SK-N-SH (cell line): ENCODE measurements at regions not wholly inside any gene's neighbourhood (a gene's known extent, or its start where the extent isn't known, plus 50 kb on each side); places are given as distances from the start of the nearest gene placed in this dataset.

Experiments used
- CTCF ChIA-PET: fragments of 300-600, 350-600 bp; formaldehyde crosslinking; extraction: SDS; loops from one replicate; lab custom pipeline; 2021; lab: Yijun Ruan, JAX
- POLR2A ChIA-PET: fragments of 350-600 bp; sonication (Branson Sonifier 250); formaldehyde crosslinking; extraction: SDS; loops from one replicate; lab custom pipeline; 2020; ENCODE audit warnings: antibody characterized with exemption, inconsistent platforms; lab: Yijun Ruan, JAX
- DNase-seq: peaks from one replicate; pipeline ENCODE4 v3.0.0; 2012
- H2AFZ ChIP-seq: fragments of 200-600 bp; sonication (generic); 2 replicates; pipeline ENCODE4 v1.8.1; 2016; ENCODE audit warnings: antibody characterized with exemption, mild to moderate bottlenecking, low read depth
- H3F3A ChIP-seq: fragments of 200-600 bp; sonication (generic); replicated peaks from 2 replicates; pipeline ENCODE3; 2016; ENCODE audit warnings: antibody characterized with exemption, mild to moderate bottlenecking; ENCODE audit not compliant: insufficient read depth
- H3K27ac ChIP-seq, 2 experiments: fragments of 200-500 bp in 1 of 2; fragments of 200-600 bp in 1 of 2; sonication (Bioruptor generic) in 1 of 2; sonication (generic), shearing (Covaris generic) in 1 of 2; 2 replicates each; pipeline versions ENCODE4 v1.5.1 to v1.6.1; 2014 to 2016; ENCODE audit warnings: low read depth in 2 of 2, inconsistent platforms in 1 of 2, low read length in 1 of 2, mild to moderate bottlenecking in 1 of 2, mixed read lengths in 1 of 2
- H3K27me3 ChIP-seq: fragments of 200-600 bp; sonication (generic), shearing (Covaris generic); 2 replicates; pipeline ENCODE4 v1.6.1; 2016; ENCODE audit warnings: mixed run types; ENCODE audit not compliant: insufficient read depth
- H3K36me3 ChIP-seq, 2 experiments: fragments of 200-500 bp in 1 of 2; fragments of 200-600 bp in 1 of 2; sonication (Bioruptor generic) in 1 of 2; sonication (generic) in 1 of 2; replicated peaks in 1 of 2; 2 replicates each; pipeline versions ENCODE3 to v1.5.1; 2014 to 2016; ENCODE audit warnings: low read length in 1 of 2, mild to moderate bottlenecking in 1 of 2; ENCODE audit not compliant: insufficient read depth in 2 of 2, control insufficient read depth in 1 of 2
- H3K4me1 ChIP-seq, 2 experiments: fragments of 200-500 bp in 1 of 2; fragments of 200-600 bp in 1 of 2; sonication (Bioruptor generic) in 1 of 2; sonication (generic), shearing (Covaris generic) in 1 of 2; 2 replicates each; pipeline versions ENCODE4 v1.5.1 to v1.6.1; 2014 to 2016; ENCODE audit warnings: low read depth in 1 of 2, low read length in 1 of 2, mixed run types in 1 of 2; ENCODE audit not compliant: insufficient read depth in 2 of 2, control insufficient read depth in 1 of 2
- H3K4me2 ChIP-seq: fragments of 200-600 bp; sonication (generic), shearing (Covaris generic); 2 replicates; pipeline ENCODE4 v1.6.1; 2017; ENCODE audit warnings: mixed run types
- H3K4me3 ChIP-seq, 2 experiments: fragments of 200-500 bp in 1 of 2; fragments of 200-600 bp in 1 of 2; sonication (Bioruptor generic) in 1 of 2; sonication (generic), shearing (Covaris generic) in 1 of 2; 2 replicates each; pipeline versions ENCODE4 v1.5.1 to v1.8.1; 2014 to 2016; ENCODE audit warnings: low read depth in 2 of 2, inconsistent platforms in 1 of 2, low read length in 1 of 2, mild to moderate bottlenecking in 1 of 2, mixed read lengths in 1 of 2, moderate library complexity in 1 of 2
- H3K79me2 ChIP-seq: fragments of 200-600 bp; sonication (generic); 2 replicates; pipeline ENCODE4 v1.8.1; 2017; ENCODE audit warnings: mild to moderate bottlenecking; ENCODE audit not compliant: insufficient read depth
- H3K9ac ChIP-seq: fragments of 200-600 bp; sonication (generic); 2 replicates; pipeline ENCODE4 v1.6.1; 2017; ENCODE audit warnings: mixed run types
- H3K9me2 ChIP-seq: fragments of 200-600 bp; sonication (generic); 2 replicates; pipeline ENCODE4 v1.6.1; 2017; ENCODE audit warnings: mixed run types
- H3K9me3 ChIP-seq: fragments of 200-600 bp; sonication (generic); 2 replicates; pipeline ENCODE4 v1.6.1; 2017; ENCODE audit warnings: mixed run types, mild to moderate bottlenecking, moderate library complexity
- H4K20me1 ChIP-seq: fragments of 200-600 bp; sonication (generic); 2 replicates; pipeline ENCODE4 v1.6.1; 2017; ENCODE audit warnings: mild to moderate bottlenecking, mixed run types; ENCODE audit not compliant: insufficient read depth
- ELF1 ChIP-seq: IDR thresholded peaks from 2 replicates; pipeline ENCODE4 v1.4.0; 2012
- EP300 ChIP-seq, 2 experiments: IDR thresholded peaks; 2 replicates each; pipeline versions ENCODE4 v1.4.0 to v1.6.1; 2012; ENCODE audit warnings: borderline replicate concordance in 1 of 2, low read depth in 1 of 2, low read length in 1 of 2
- EZH2phosphoT487 ChIP-seq: fragments of 200-600 bp; sonication (generic); IDR thresholded peaks from 2 replicates; pipeline ENCODE4 v1.6.1; 2017; ENCODE audit warnings: low read depth, mixed run types, mild to moderate bottlenecking, antibody characterized with exemption, moderate library complexity, borderline replicate concordance
- FOSL2 ChIP-seq: IDR thresholded peaks from 2 replicates; pipeline ENCODE4 v1.4.0; 2012; ENCODE audit warnings: low read depth, mild to moderate bottlenecking, moderate library complexity, borderline replicate concordance
- FOXJ3 ChIP-seq: sonication (generic); formaldehyde crosslinking; IDR thresholded peaks from 2 replicates; pipeline ENCODE4 v1.5.1; 2020; ENCODE audit warnings: mild to moderate bottlenecking, missing genetic modification reagents
- FOXM1 ChIP-seq: IDR thresholded peaks from 2 replicates; pipeline ENCODE4 v1.4.0; 2012; ENCODE audit warnings: low read depth, mild to moderate bottlenecking
- GABPA ChIP-seq: IDR thresholded peaks from 2 replicates; pipeline ENCODE4 v1.4.0; 2012; ENCODE audit warnings: low read depth, mild to moderate bottlenecking
- MEF2A ChIP-seq: IDR thresholded peaks from 2 replicates; pipeline ENCODE4 v1.4.0; 2012; ENCODE audit warnings: low read depth, borderline replicate concordance
- POLR2AphosphoS5 ChIP-seq: IDR thresholded peaks from 2 replicates; pipeline ENCODE4 v1.6.1; 2012; ENCODE audit warnings: low read depth, low read length
- RCOR1 ChIP-seq: fragments of 150-350 bp; IDR thresholded peaks from 2 replicates; pipeline ENCODE4 v1.6.1; 2017; ENCODE audit warnings: antibody characterized with exemption, low read length
- RFX5 ChIP-seq: IDR thresholded peaks from 2 replicates; pipeline ENCODE4 v1.6.1; 2012; ENCODE audit warnings: mild to moderate bottlenecking, improper control_type of control experiment, low read length
- RXRA ChIP-seq: IDR thresholded peaks from 2 replicates; pipeline ENCODE4 v1.4.0; 2012; ENCODE audit warnings: low read depth, mild to moderate bottlenecking, borderline replicate concordance
- SIN3A ChIP-seq: IDR thresholded peaks from 2 replicates; pipeline ENCODE4 v1.6.1; 2012; ENCODE audit warnings: low read depth, mild to moderate bottlenecking, low read length, moderate library complexity, borderline replicate concordance
- SMC3 ChIP-seq: IDR thresholded peaks from 2 replicates; pipeline ENCODE4 v1.6.1; 2012; ENCODE audit warnings: low read depth, low read length, improper control_type of control experiment
- TEAD4 ChIP-seq: IDR thresholded peaks from 2 replicates; pipeline ENCODE4 v1.4.0; 2012; ENCODE audit warnings: mild to moderate bottlenecking, borderline replicate concordance; ENCODE audit not compliant: insufficient read depth
- YY1 ChIP-seq: IDR thresholded peaks from 2 replicates; pipeline ENCODE4 v1.4.0; 2012; ENCODE audit warnings: low read depth, mild to moderate bottlenecking
- WGBS: methylation state at CpG from one replicate; pipeline ENCODE4 v1.1.6; 2017; ENCODE audit warnings: low lambda C conversion rate; 5-methylcytosine and 5-hydroxymethylcytosine counted together
- TF ChIP-seq, protein P1 (sequence below): fragments of 150-350 bp; IDR thresholded peaks from 2 replicates; pipeline ENCODE4 v1.6.1; 2017; ENCODE audit warnings: antibody characterized with exemption, low read length, low read depth, borderline replicate concordance
- TF ChIP-seq, protein P2 (sequence below): IDR thresholded peaks from 2 replicates; pipeline ENCODE4 v1.4.0; 2012; ENCODE audit warnings: low read depth
- TF ChIP-seq, protein P3 (sequence below): IDR thresholded peaks from 2 replicates; pipeline ENCODE4; 2012
- TF ChIP-seq, protein P4 (sequence below): IDR thresholded peaks from 2 replicates; pipeline ENCODE4 v1.4.0; 2012; ENCODE audit warnings: low read depth, borderline replicate concordance

DNA sequence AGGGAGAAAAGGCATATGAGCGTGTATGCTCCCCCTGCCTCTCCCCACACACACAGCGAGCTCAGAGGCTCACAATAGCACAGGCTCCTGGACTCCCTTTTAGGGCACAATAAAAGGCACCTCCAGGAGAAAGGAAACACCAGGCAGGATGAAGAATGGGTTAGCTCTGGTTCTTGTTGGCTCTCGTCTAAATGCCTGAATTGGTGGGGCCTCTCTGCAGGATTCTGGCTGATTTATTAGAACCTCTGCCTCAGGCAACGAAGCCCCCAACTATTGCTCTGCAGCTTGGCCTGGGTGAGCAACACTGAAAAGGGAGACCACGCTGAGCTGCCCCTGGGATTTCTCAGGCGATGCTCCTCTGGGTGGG is 590.9 kb upstream of the PLXNA2 start:
- Histone ChIP-seq H3K27ac (peak overlapping the region in 1 of 2 experiments; percentile 97; a peak in 2 of 4 replicates), H3K4me2 (no peak overlapping the region), H3K9me2 (no peaks in the 10 kb centered on the region), H3F3A (no peaks in the 10 kb centered on the region), H3K4me3 (no peak overlapping the region), H3K4me1 (peaks cover 0 to 26% of the 10 kb centered on the region in 2 experiments; a peak in 2 of 4 replicates), H3K79me2 (no peaks in the 10 kb centered on the region), H2AFZ (no peak overlapping the region), H4K20me1 (no peaks in the 10 kb centered on the region), H3K9me3 (no peaks in the 10 kb centered on the region), H3K27me3 (no peaks in the 10 kb centered on the region), H3K9ac (no peak overlapping the region), H3K36me3 (no peaks in the 10 kb centered on the region)
- TF ChIP-seq EP300 (IDR thresholded peaks at IDR 0.05; ENCODE audit: borderline replicate concordance in 1 of 2, low read depth in 1 of 2, low read length in 1 of 2) (no peak), RFX5 (no peak), FOXJ3 (CRISPR knock-in tag) (no peak)
- POLR2A ChIA-PET, result no interaction called here
- WGBS, result 65% methylated on average over 6 of the region's 6 CpGs
- DNase-seq, result no peak
- CTCF ChIA-PET, result no interaction called here

DNA sequence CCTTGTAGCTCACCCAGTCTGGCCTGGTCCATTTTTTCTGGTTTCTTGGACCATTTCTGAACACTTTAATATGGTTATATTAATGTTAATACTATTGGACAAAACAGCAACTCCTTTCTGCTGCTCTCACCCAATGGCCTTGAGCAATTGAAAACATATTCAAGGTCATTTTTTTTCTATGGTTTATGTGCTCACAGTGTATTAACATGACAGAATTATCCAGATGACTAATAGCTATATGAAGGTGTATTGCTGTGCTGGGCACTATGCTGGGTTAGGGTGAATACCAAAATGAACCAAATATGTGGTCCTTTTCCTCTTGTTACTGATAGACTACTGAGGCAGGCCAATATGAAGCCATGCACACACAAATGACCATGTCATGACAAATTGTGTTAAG is 591.6 kb upstream of the PLXNA2 start:
- H3K4me1 ChIP-seq, result peaks cover 0 to 25% of the 10 kb centered on the region in 2 experiments; a peak in 2 of 4 replicates
- no peak for TF ChIP-seq EZH2phosphoT487
- TF ChIP-seq, protein P1, sequence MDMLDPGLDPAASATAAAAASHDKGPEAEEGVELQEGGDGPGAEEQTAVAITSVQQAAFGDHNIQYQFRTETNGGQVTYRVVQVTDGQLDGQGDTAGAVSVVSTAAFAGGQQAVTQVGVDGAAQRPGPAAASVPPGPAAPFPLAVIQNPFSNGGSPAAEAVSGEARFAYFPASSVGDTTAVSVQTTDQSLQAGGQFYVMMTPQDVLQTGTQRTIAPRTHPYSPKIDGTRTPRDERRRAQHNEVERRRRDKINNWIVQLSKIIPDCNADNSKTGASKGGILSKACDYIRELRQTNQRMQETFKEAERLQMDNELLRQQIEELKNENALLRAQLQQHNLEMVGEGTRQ, result no peak
- TF ChIP-seq, all 33 proteins: peak for 0
- POLR2A ChIA-PET, result no interaction called here
- Histone ChIP-seq H3K36me3 (no peaks in the 10 kb centered on the region), H3K4me3 (no peak overlapping the region), H2AFZ (no peak overlapping the region), H3K4me2 (no peak overlapping the region), H3K27me3 (no peaks in the 10 kb centered on the region), H3K9ac (no peak overlapping the region), H3K9me3 (no peaks in the 10 kb centered on the region), H3K79me2 (no peaks in the 10 kb centered on the region), H3K9me2 (no peaks in the 10 kb centered on the region), H3K27ac (peak overlapping the region in 1 of 2 experiments; percentile 97; a peak in 2 of 4 replicates), H3F3A (no peaks in the 10 kb centered on the region), H4K20me1 (no peaks in the 10 kb centered on the region)
- DNase-seq, result no peak
- CTCF ChIA-PET, result interaction anchor here (0.9 kb wide), 1 partner anchor 14 kb away, joined by 3 read pairs; no protein-coding TSS in a partner anchor

DNA sequence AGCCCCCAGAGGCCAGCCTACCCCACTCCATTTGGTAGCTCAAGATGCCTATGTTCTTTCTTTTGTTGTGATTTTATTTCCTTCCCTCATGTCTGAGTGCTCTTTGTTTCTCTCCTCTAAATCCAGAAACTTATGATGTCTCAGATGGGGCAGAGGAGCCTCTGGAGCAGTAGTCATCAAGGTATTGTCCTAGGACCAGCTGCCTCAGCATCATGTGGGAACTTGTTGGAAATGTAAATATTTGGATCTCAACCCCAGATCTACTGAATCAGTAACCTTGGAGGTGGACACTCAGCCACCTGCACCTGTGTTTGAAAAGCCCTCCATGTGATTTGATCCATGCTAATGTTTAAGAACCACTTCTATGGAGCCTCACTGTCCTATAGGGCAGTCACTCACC is 593.1 kb upstream of the PLXNA2 start:
- Histone ChIP-seq H3K4me1 (peaks cover 0 to 25% of the 10 kb centered on the region in 2 experiments; a peak in 2 of 4 replicates), H3K27ac (no peak overlapping the region), H3K4me3 (no peak overlapping the region), H4K20me1 (no peaks in the 10 kb centered on the region), H3K9me2 (no peaks in the 10 kb centered on the region), H3K36me3 (no peaks in the 10 kb centered on the region), H3K27me3 (no peaks in the 10 kb centered on the region), H3K79me2 (no peaks in the 10 kb centered on the region), H3K9me3 (no peaks in the 10 kb centered on the region), H3F3A (no peaks in the 10 kb centered on the region), H2AFZ (no peak overlapping the region), H3K4me2 (no peak overlapping the region), H3K9ac (no peak overlapping the region)
- ChIA-PET CTCF (no interaction called here), POLR2A (no interaction called here)
- no peak for DNase-seq
- TF ChIP-seq MEF2A, result no peak
- no peak for TF ChIP-seq TEAD4
- TF ChIP-seq ELF1, result no peak
- TF ChIP-seq YY1, result no peak
- TF ChIP-seq, protein P2, sequence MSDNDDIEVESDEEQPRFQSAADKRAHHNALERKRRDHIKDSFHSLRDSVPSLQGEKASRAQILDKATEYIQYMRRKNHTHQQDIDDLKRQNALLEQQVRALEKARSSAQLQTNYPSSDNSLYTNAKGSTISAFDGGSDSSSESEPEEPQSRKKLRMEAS, result no peak
- TF ChIP-seq POLR2AphosphoS5, result no peak
- TF ChIP-seq FOSL2, result no peak
- TF ChIP-seq RXRA, result no peak
- TF ChIP-seq, protein P3, sequence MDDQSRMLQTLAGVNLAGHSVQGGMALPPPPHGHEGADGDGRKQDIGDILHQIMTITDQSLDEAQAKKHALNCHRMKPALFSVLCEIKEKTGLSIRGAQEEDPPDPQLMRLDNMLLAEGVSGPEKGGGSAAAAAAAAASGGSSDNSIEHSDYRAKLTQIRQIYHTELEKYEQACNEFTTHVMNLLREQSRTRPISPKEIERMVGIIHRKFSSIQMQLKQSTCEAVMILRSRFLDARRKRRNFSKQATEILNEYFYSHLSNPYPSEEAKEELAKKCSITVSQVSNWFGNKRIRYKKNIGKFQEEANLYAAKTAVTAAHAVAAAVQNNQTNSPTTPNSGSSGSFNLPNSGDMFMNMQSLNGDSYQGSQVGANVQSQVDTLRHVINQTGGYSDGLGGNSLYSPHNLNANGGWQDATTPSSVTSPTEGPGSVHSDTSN, result no peak
- no peak for TF ChIP-seq RCOR1
- TF ChIP-seq, protein P4, sequence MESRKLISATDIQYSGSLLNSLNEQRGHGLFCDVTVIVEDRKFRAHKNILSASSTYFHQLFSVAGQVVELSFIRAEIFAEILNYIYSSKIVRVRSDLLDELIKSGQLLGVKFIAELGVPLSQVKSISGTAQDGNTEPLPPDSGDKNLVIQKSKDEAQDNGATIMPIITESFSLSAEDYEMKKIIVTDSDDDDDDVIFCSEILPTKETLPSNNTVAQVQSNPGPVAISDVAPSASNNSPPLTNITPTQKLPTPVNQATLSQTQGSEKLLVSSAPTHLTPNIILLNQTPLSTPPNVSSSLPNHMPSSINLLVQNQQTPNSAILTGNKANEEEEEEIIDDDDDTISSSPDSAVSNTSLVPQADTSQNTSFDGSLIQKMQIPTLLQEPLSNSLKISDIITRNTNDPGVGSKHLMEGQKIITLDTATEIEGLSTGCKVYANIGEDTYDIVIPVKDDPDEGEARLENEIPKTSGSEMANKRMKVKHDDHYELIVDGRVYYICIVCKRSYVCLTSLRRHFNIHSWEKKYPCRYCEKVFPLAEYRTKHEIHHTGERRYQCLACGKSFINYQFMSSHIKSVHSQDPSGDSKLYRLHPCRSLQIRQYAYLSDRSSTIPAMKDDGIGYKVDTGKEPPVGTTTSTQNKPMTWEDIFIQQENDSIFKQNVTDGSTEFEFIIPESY, result no peak
- no peak for TF ChIP-seq SMC3
- TF ChIP-seq FOXM1, result no peak
- TF ChIP-seq GABPA, result no peak
- TF ChIP-seq SIN3A, result no peak
- TF ChIP-seq EZH2phosphoT487, result no peak
